ENCODE measurements at regions not wholly inside any gene's neighbourhood (a gene's known extent, or its start where the extent isn't known, plus 50 kb on each side); places are given as distances from the start of the nearest gene placed in this dataset.

- TF ChIP-seq CTCF (conservative IDR thresholded peaks at IDR 0.05; ENCODE audit: low read length) (no peak), EZH2phosphoT487 (IDR thresholded peaks at IDR 0.05; ENCODE audit: borderline replicate concordance, low read depth, low read length) (no peak)
Measured at GRCh38 chr1:190762325-190762724, 284.7 kb upstream of the BRINP3 start.

Measured in OCI-LY7 (cell line).